A673 (cell line): ENCODE measurements at regions not wholly inside any gene's neighbourhood (a gene's known extent, or its start where the extent isn't known, plus 50 kb on each side); places are given as distances from the start of the nearest gene placed in this dataset.

Experiments
- BruUV-seq: library from RNA; stranded (reverse); fragments of 400-500 nt; replicated peaks from 2 replicates; lab custom pipeline; 2021; lab: Mats Ljungman, UMichigan
- CTCF ChIA-PET: fragments of 300-600 bp; sonication (Branson Sonifier 250); formaldehyde crosslinking; loops from one replicate; lab custom pipeline; 2022; ENCODE audit warnings: antibody characterized with exemption; lab: Charles Lee
- POLR2A ChIA-PET: fragments of 300-600 bp; sonication (Branson Sonifier 250); formaldehyde crosslinking; loops from one replicate; lab custom pipeline; 2022; ENCODE audit warnings: antibody characterized with exemption; ENCODE audit not compliant: low non-redundant PET; lab: Charles Lee
- DNase-seq: peaks from one replicate; pipeline ENCODE4 v3.0.0-alpha.2; 2015; ENCODE audit warnings: low spot score
- H3K27ac ChIP-seq: fragments of 200-600 bp; sonication (generic); 2 replicates; pipeline ENCODE4 v1.5.1; 2016; ENCODE audit warnings: mixed run types, low read depth, mild to moderate bottlenecking, mixed read lengths, antibody characterized with exemption, low read length; ENCODE audit not compliant: poor library complexity, severe bottlenecking
- H3K27me3 ChIP-seq: fragments of 200-600 bp; sonication (generic); replicated peaks from 2 replicates; pipeline ENCODE4 v1.6.1; 2017; ENCODE audit warnings: mixed run types, low read depth, mild to moderate bottlenecking, mixed read lengths, antibody characterized with exemption, low read length; ENCODE audit not compliant: insufficient read depth, poor library complexity
- H3K36me3 ChIP-seq: fragments of 200-600 bp; sonication (generic); 2 replicates; pipeline ENCODE4 v1.6.1; 2016; ENCODE audit warnings: mixed run types, mild to moderate bottlenecking, mixed read lengths, antibody characterized with exemption, low read length; ENCODE audit not compliant: insufficient read depth, poor library complexity, severe bottlenecking
- H3K4me1 ChIP-seq: fragments of 200-600 bp; sonication (generic); 2 replicates; pipeline ENCODE4 v1.6.1; 2017; ENCODE audit warnings: mixed run types, mild to moderate bottlenecking, mixed read lengths, antibody characterized with exemption, low read length; ENCODE audit not compliant: insufficient read depth, poor library complexity, severe bottlenecking
- H3K4me3 ChIP-seq: fragments of 200-600 bp; sonication (generic); 2 replicates; pipeline ENCODE4 v1.5.1; 2016; ENCODE audit warnings: low read depth, mixed run types, mild to moderate bottlenecking, mixed read lengths, low read length; ENCODE audit not compliant: poor library complexity, severe bottlenecking
- H3K9me3 ChIP-seq: fragments of 200-600 bp; sonication (generic); 2 replicates; pipeline ENCODE4 v1.6.1; 2016; ENCODE audit warnings: mixed run types, low read depth, mild to moderate bottlenecking, mixed read lengths, antibody characterized with exemption, low read length; ENCODE audit not compliant: poor library complexity, severe bottlenecking
- EZH2 ChIP-seq: fragments of 200-600 bp; sonication (generic); IDR thresholded peaks from 2 replicates; pipeline ENCODE4 v1.6.1; 2017; ENCODE audit warnings: borderline replicate concordance, low read depth, mild to moderate bottlenecking, mixed read lengths, antibody characterized with exemption, low read length; ENCODE audit not compliant: poor library complexity, severe bottlenecking
- intact Hi-C: fragments of 100-400 bp; cut with micrococcal nuclease; formaldehyde crosslinking; loops from one replicate; pipeline ENCODE4 v1.10.0; 2022; ENCODE audit not compliant: unreplicated experiment
- TF ChIP-seq, protein P1 (sequence below): fragments of 300-800, 200-600 bp; sonication (generic); conservative IDR thresholded peaks from 2 replicates; pipeline ENCODE4 v1.5.1; 2017; ENCODE audit warnings: low read depth, mild to moderate bottlenecking, antibody characterized with exemption, low read length, moderate library complexity, mixed read lengths

DNA sequence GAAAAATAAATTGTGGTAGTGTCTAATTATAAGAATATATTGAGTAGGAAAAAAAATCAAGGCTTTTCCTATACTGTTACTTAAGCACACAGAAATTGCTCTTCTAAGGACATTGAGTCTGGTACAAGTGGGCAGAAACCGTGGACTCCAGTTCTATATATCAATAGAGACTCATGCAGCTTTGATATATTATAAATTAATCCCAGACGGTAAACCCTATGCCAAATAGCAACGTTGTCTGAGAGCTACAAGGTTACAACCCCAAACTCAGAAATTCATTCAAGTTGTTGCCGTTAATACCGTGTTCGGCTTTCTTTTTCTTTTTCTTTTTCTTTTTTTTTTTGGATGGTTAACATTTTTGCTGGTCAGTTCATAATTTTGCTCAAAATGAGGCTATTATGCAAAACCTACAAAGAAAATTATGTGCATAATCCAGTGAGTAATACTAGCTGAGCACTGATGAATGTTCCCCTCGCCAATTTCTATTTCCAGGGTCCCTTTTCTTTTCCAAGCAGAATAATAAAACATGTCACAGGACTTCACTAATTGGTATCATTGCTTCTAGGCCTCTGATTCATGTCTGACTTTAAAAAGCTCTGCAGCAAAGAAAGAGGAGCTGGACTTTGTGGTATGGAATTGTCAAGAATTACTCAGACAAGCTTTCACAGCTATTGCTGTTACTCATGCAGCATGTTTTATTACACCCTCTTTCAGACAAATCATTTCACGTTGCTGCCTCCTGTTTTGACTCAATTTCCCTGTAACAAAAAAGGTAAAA lies 737.7 kb downstream of the NLGN4X start:
- H3K4me3 ChIP-seq, result no peak overlapping the region
- no peaks in the 10 kb centered on the region for H3K36me3 ChIP-seq
- H3K4me1 ChIP-seq, result no peaks in the 10 kb centered on the region
- TF ChIP-seq EZH2, result no peak
- TF ChIP-seq, protein P1, sequence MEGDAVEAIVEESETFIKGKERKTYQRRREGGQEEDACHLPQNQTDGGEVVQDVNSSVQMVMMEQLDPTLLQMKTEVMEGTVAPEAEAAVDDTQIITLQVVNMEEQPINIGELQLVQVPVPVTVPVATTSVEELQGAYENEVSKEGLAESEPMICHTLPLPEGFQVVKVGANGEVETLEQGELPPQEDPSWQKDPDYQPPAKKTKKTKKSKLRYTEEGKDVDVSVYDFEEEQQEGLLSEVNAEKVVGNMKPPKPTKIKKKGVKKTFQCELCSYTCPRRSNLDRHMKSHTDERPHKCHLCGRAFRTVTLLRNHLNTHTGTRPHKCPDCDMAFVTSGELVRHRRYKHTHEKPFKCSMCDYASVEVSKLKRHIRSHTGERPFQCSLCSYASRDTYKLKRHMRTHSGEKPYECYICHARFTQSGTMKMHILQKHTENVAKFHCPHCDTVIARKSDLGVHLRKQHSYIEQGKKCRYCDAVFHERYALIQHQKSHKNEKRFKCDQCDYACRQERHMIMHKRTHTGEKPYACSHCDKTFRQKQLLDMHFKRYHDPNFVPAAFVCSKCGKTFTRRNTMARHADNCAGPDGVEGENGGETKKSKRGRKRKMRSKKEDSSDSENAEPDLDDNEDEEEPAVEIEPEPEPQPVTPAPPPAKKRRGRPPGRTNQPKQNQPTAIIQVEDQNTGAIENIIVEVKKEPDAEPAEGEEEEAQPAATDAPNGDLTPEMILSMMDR, result no peak
- ChIA-PET CTCF (no interaction called here), POLR2A (no interaction called here)
- BruUV-seq, result no TSS peak
- H3K9me3 ChIP-seq, result no peaks in the 10 kb centered on the region
- intact Hi-C loops, result no loop called here
- no peaks in the 10 kb centered on the region for H3K27me3 ChIP-seq
- DNase-seq, result peak; percentile 2
- H3K27ac ChIP-seq, result no peak overlapping the region

DNA sequence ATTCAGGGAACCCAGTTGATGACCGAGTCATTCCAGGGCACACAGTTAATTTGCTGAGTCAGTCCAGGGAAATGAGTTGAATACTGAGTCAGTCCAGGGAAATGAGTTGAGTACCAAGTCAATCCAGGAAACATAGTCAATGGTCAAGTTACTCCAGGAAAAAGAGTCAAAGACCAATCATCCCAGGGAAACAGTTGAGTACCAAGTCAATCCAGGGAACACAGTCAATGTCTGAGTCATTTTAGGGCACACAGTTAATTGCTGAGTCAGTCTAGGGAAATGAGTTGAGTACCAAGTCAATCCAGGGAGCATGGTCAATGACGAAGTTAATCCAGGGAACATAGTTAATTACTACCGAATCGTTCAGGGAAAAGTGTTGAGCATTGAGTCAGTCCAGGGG lies 754.4 kb downstream of the NLGN4X start:
- Histone ChIP-seq H3K9me3 (peaks cover 13% of the 10 kb centered on the region), H3K27ac (no peak overlapping the region), H3K4me3 (no peak overlapping the region), H3K36me3 (no peaks in the 10 kb centered on the region), H3K4me1 (no peaks in the 10 kb centered on the region), H3K27me3 (no peaks in the 10 kb centered on the region)
- DNase-seq, result no peak
- intact Hi-C loops, result no loop called here
- no peak for TF ChIP-seq EZH2
- TF ChIP-seq, protein P1, result no peak
- BruUV-seq, result no TSS peak
- POLR2A ChIA-PET, result no interaction called here
- CTCF ChIA-PET, result no interaction called here

DNA sequence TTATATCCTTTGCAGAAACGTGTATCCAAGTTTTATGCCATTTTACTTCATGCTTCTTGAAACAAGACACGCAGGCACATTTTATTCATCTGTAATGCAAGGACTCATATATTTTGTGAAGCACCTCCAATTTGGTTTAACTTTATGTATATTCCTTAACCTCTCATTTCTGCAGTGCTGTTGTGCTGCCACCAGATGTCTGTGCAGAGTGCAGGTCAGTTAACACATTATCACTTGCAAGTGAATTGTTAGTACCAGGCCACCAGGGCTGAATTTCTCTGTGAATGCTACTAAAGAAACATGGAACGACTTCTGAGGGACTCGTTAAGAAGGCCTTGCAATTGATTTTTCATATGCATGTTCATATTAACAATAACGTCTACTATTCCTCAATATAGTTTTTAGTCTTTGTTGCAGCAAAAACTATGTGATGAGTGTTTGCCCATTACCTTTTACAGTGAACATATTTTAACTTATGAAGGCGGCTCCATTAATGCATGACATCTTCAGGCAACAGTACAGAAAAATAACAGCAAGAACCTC lies 770.3 kb downstream of the NLGN4X start:
- ChIA-PET POLR2A (no interaction called here), CTCF (no interaction called here)
- no TSS peak for BruUV-seq
- Histone ChIP-seq H3K9me3 (no peaks in the 10 kb centered on the region), H3K27ac (no peak overlapping the region), H3K4me3 (no peak overlapping the region), H3K4me1 (no peaks in the 10 kb centered on the region), H3K27me3 (no peaks in the 10 kb centered on the region), H3K36me3 (no peaks in the 10 kb centered on the region)
- DNase-seq, result peak; percentile 66
- TF ChIP-seq, protein P1, result peak; percentile 60
- TF ChIP-seq EZH2, result no peak
- intact Hi-C loops, result loop anchor here (10.0 kb wide), 1 partner anchor 416 kb away; no protein-coding TSS in a partner anchor
